SK-N-SH (cell line): ENCODE measurements at regions not wholly inside any gene's neighbourhood (a gene's known extent, or its start where the extent isn't known, plus 50 kb on each side); places are given as distances from the start of the nearest gene placed in this dataset.

Source experiments
- CTCF ChIA-PET: fragments of 300-600, 350-600 bp; formaldehyde crosslinking; extraction: SDS; loops from one replicate; lab custom pipeline; 2021; lab: Yijun Ruan, JAX
- POLR2A ChIA-PET: fragments of 350-600 bp; sonication (Branson Sonifier 250); formaldehyde crosslinking; extraction: SDS; loops from one replicate; lab custom pipeline; 2020; ENCODE audit warnings: antibody characterized with exemption, inconsistent platforms; lab: Yijun Ruan, JAX
- DNase-seq: peaks from one replicate; pipeline ENCODE4 v3.0.0; 2012
- H2AFZ ChIP-seq: fragments of 200-600 bp; sonication (generic); 2 replicates; pipeline ENCODE4 v1.8.1; 2016; ENCODE audit warnings: antibody characterized with exemption, mild to moderate bottlenecking, low read depth
- H3F3A ChIP-seq: fragments of 200-600 bp; sonication (generic); replicated peaks from 2 replicates; pipeline ENCODE3; 2016; ENCODE audit warnings: antibody characterized with exemption, mild to moderate bottlenecking; ENCODE audit not compliant: insufficient read depth
- H3K27ac ChIP-seq, 2 experiments: fragments of 200-500 bp in 1 of 2; fragments of 200-600 bp in 1 of 2; sonication (Bioruptor generic) in 1 of 2; sonication (generic), shearing (Covaris generic) in 1 of 2; 2 replicates each; pipeline versions ENCODE4 v1.5.1 to v1.6.1; 2014 to 2016; ENCODE audit warnings: low read depth in 2 of 2, inconsistent platforms in 1 of 2, low read length in 1 of 2, mild to moderate bottlenecking in 1 of 2, mixed read lengths in 1 of 2
- H3K27me3 ChIP-seq: fragments of 200-600 bp; sonication (generic), shearing (Covaris generic); 2 replicates; pipeline ENCODE4 v1.6.1; 2016; ENCODE audit warnings: mixed run types; ENCODE audit not compliant: insufficient read depth
- H3K36me3 ChIP-seq, 2 experiments: fragments of 200-500 bp in 1 of 2; fragments of 200-600 bp in 1 of 2; sonication (Bioruptor generic) in 1 of 2; sonication (generic) in 1 of 2; replicated peaks in 1 of 2; 2 replicates each; pipeline versions ENCODE3 to v1.5.1; 2014 to 2016; ENCODE audit warnings: low read length in 1 of 2, mild to moderate bottlenecking in 1 of 2; ENCODE audit not compliant: insufficient read depth in 2 of 2, control insufficient read depth in 1 of 2
- H3K4me1 ChIP-seq, 2 experiments: fragments of 200-500 bp in 1 of 2; fragments of 200-600 bp in 1 of 2; sonication (Bioruptor generic) in 1 of 2; sonication (generic), shearing (Covaris generic) in 1 of 2; 2 replicates each; pipeline versions ENCODE4 v1.5.1 to v1.6.1; 2014 to 2016; ENCODE audit warnings: low read depth in 1 of 2, low read length in 1 of 2, mixed run types in 1 of 2; ENCODE audit not compliant: insufficient read depth in 2 of 2, control insufficient read depth in 1 of 2
- H3K4me2 ChIP-seq: fragments of 200-600 bp; sonication (generic), shearing (Covaris generic); 2 replicates; pipeline ENCODE4 v1.6.1; 2017; ENCODE audit warnings: mixed run types
- H3K4me3 ChIP-seq, 2 experiments: fragments of 200-500 bp in 1 of 2; fragments of 200-600 bp in 1 of 2; sonication (Bioruptor generic) in 1 of 2; sonication (generic), shearing (Covaris generic) in 1 of 2; 2 replicates each; pipeline versions ENCODE4 v1.5.1 to v1.8.1; 2014 to 2016; ENCODE audit warnings: low read depth in 2 of 2, inconsistent platforms in 1 of 2, low read length in 1 of 2, mild to moderate bottlenecking in 1 of 2, mixed read lengths in 1 of 2, moderate library complexity in 1 of 2
- H3K79me2 ChIP-seq: fragments of 200-600 bp; sonication (generic); 2 replicates; pipeline ENCODE4 v1.8.1; 2017; ENCODE audit warnings: mild to moderate bottlenecking; ENCODE audit not compliant: insufficient read depth
- H3K9ac ChIP-seq: fragments of 200-600 bp; sonication (generic); 2 replicates; pipeline ENCODE4 v1.6.1; 2017; ENCODE audit warnings: mixed run types
- H3K9me2 ChIP-seq: fragments of 200-600 bp; sonication (generic); 2 replicates; pipeline ENCODE4 v1.6.1; 2017; ENCODE audit warnings: mixed run types
- H3K9me3 ChIP-seq: fragments of 200-600 bp; sonication (generic); 2 replicates; pipeline ENCODE4 v1.6.1; 2017; ENCODE audit warnings: mixed run types, mild to moderate bottlenecking, moderate library complexity
- H4K20me1 ChIP-seq: fragments of 200-600 bp; sonication (generic); 2 replicates; pipeline ENCODE4 v1.6.1; 2017; ENCODE audit warnings: mild to moderate bottlenecking, mixed run types; ENCODE audit not compliant: insufficient read depth
- CHD2 ChIP-seq: fragments of 150-350 bp; IDR thresholded peaks from 2 replicates; pipeline ENCODE4 v1.6.1; 2018; ENCODE audit warnings: low read length; ENCODE audit not compliant: partially characterized antibody
- CTCF ChIP-seq: fragments of 200-600 bp; sonication (generic); IDR thresholded peaks from 2 replicates; pipeline ENCODE4 v1.6.1; 2017; ENCODE audit warnings: antibody characterized with exemption, mild to moderate bottlenecking, moderate library complexity
- ELF1 ChIP-seq: IDR thresholded peaks from 2 replicates; pipeline ENCODE4 v1.4.0; 2012
- FOXM1 ChIP-seq: IDR thresholded peaks from 2 replicates; pipeline ENCODE4 v1.4.0; 2012; ENCODE audit warnings: low read depth, mild to moderate bottlenecking
- IRF3 ChIP-seq: fragments of 150-350 bp; IDR thresholded peaks from 2 replicates; pipeline ENCODE4 v1.6.1; 2016; ENCODE audit warnings: mild to moderate bottlenecking, low read depth, low read length
- JUND ChIP-seq: IDR thresholded peaks from 2 replicates; pipeline ENCODE4 v1.4.0; 2012
- MAX ChIP-seq: IDR thresholded peaks from 2 replicates; pipeline ENCODE4 v1.4.0; 2012; ENCODE audit warnings: low read depth
- MEF2A ChIP-seq: IDR thresholded peaks from 2 replicates; pipeline ENCODE4 v1.4.0; 2012; ENCODE audit warnings: low read depth, borderline replicate concordance
- NFIC ChIP-seq: IDR thresholded peaks from 2 replicates; pipeline ENCODE4 v1.4.0; 2012; ENCODE audit warnings: borderline replicate concordance
- NRF1 ChIP-seq: IDR thresholded peaks from 2 replicates; pipeline ENCODE4 v1.6.1; 2012; ENCODE audit warnings: low read depth, mild to moderate bottlenecking, low read length
- SIN3A ChIP-seq: IDR thresholded peaks from 2 replicates; pipeline ENCODE4 v1.6.1; 2012; ENCODE audit warnings: low read depth, mild to moderate bottlenecking, low read length, moderate library complexity, borderline replicate concordance
- TCF12 ChIP-seq: IDR thresholded peaks from 2 replicates; pipeline ENCODE4 v1.4.0; 2012
- USF1 ChIP-seq: IDR thresholded peaks from 2 replicates; pipeline ENCODE4 v1.4.0; 2012; ENCODE audit warnings: low read depth, borderline replicate concordance
- WGBS: methylation state at CpG from one replicate; pipeline ENCODE4 v1.1.6; 2017; ENCODE audit warnings: low lambda C conversion rate; 5-methylcytosine and 5-hydroxymethylcytosine counted together

GRCh38 chr1:168964478-168964877, 142.0 kb upstream of the ATP1B1 start (continued):
- TF ChIP-seq CTCF (no peak), MAX (no peak), TCF12 (no peak), SIN3A (no peak), ELF1 (no peak)
- TF ChIP-seq, all 33 proteins: peak for 0

- no peaks in the 10 kb centered on the region for H3K79me2 ChIP-seq
- no peaks in the 10 kb centered on the region for H3F3A ChIP-seq
- CTCF ChIA-PET, result no interaction called here
Measured at GRCh38 chr1:168966217-168966616, 140.3 kb upstream of the ATP1B1 start.

More at GRCh38 chr1:168966217-168966616, 140.3 kb upstream of the ATP1B1 start:
- H3K27ac ChIP-seq, result no peak overlapping the region
- H3K36me3 ChIP-seq, result no peaks in the 10 kb centered on the region
- no peak overlapping the region for H3K4me2 ChIP-seq
- no peaks in the 10 kb centered on the region for H3K9me2 ChIP-seq
- H3K9ac ChIP-seq, result no peak overlapping the region
- no peaks in the 10 kb centered on the region for H3K27me3 ChIP-seq
- WGBS, result 27% methylated on average over 2 of the region's 2 CpGs
- no peak overlapping the region for H3K4me3 ChIP-seq
- no peaks in the 10 kb centered on the region for H4K20me1 ChIP-seq
- TF ChIP-seq USF1, result no peak
- no peak for TF ChIP-seq NFIC
- no peak for TF ChIP-seq FOXM1
- TF ChIP-seq CTCF, result no peak
- TF ChIP-seq MEF2A, result no peak
- no peak for TF ChIP-seq ELF1
- no peak for TF ChIP-seq CHD2
- no peak for TF ChIP-seq JUND
- no peak for TF ChIP-seq IRF3
- no peak for TF ChIP-seq NRF1
- POLR2A ChIA-PET, result no interaction called here
- H2AFZ ChIP-seq, result no peak overlapping the region
- H3K9me3 ChIP-seq, result no peaks in the 10 kb centered on the region
- no peak for DNase-seq
- H3K4me1 ChIP-seq, result no peaks in the 10 kb centered on the region
